IMR-90 (cell line): ENCODE measurements at regions not wholly inside any gene's neighbourhood (a gene's known extent, or its start where the extent isn't known, plus 50 kb on each side); places are given as distances from the start of the nearest gene placed in this dataset.

Source experiments
- ATAC-seq: fragments of 200-7000 bp; cut with Tn5 transposase; 2 replicates; pipeline ENCODE4 v1.9.1; 2020; ENCODE audit warnings: low read depth, mild to moderate bottlenecking, moderate library complexity
- BruUV-seq: library from RNA; stranded (reverse); fragments of 400-500 nt; replicated peaks from 2 replicates; lab custom pipeline; 2021; lab: Mats Ljungman, UMichigan
- CTCF ChIA-PET: fragments of 300-600 bp; formaldehyde crosslinking; extraction: SDS; loops from one replicate; lab custom pipeline; 2021; ENCODE audit warnings: antibody characterized with exemption; lab: Yijun Ruan, JAX
- POLR2A ChIA-PET: fragments of 300-600 bp; sonication (Branson Sonifier 250); formaldehyde crosslinking; loops from one replicate; lab custom pipeline; 2022; ENCODE audit warnings: antibody characterized with exemption; ENCODE audit not compliant: unreplicated experiment; lab: Charles Lee
- DNase-seq: peaks from one replicate; pipeline ENCODE4 v3.0.0; 2013
- H2AFZ ChIP-seq: replicated peaks from 2 replicates; pipeline ENCODE3; 2013; ENCODE audit warnings: low read length, mild to moderate bottlenecking; ENCODE audit not compliant: poor library complexity
- H2AK5ac ChIP-seq: 2 replicates; pipeline ENCODE4 v1.6.1; 2013; ENCODE audit warnings: low read depth, low read length, inconsistent platforms
- H2AK9ac ChIP-seq: replicated peaks from 2 replicates; pipeline ENCODE3; 2013; ENCODE audit warnings: mild to moderate bottlenecking, low read depth, low read length, moderate library complexity; ENCODE audit not compliant: poor library complexity
- H2BK120ac ChIP-seq: 2 replicates; pipeline ENCODE4 v1.6.1; 2013; ENCODE audit warnings: low read depth, low read length, inconsistent platforms
- H2BK15ac ChIP-seq: 3 replicates; pipeline ENCODE4 v1.6.1; 2013; ENCODE audit warnings: low read depth, low read length, inconsistent platforms
- H2BK20ac ChIP-seq: 2 replicates; pipeline ENCODE4 v1.6.1; 2013; ENCODE audit warnings: low read depth, mild to moderate bottlenecking, inconsistent platforms, low read length, moderate library complexity
- H2BK5ac ChIP-seq: 2 replicates; pipeline ENCODE4 v1.6.1; 2013; ENCODE audit warnings: mild to moderate bottlenecking, low read depth, low read length, inconsistent platforms; ENCODE audit not compliant: poor library complexity, severe bottlenecking
- H3K14ac ChIP-seq: replicated peaks from 2 replicates; pipeline ENCODE4 v1.6.1; 2013; ENCODE audit warnings: low read depth, low read length, inconsistent platforms
- H3K18ac ChIP-seq: 2 replicates; pipeline ENCODE4 v1.6.1; 2013; ENCODE audit warnings: low read depth, low read length, control low read depth
- H3K23ac ChIP-seq: 2 replicates; pipeline ENCODE4 v1.6.1; 2013; ENCODE audit warnings: low read depth, low read length, inconsistent platforms
- H3K27ac ChIP-seq: 2 replicates; pipeline ENCODE4 v1.5.1; 2013; ENCODE audit warnings: mild to moderate bottlenecking, control low read depth, low read length; ENCODE audit not compliant: insufficient read depth
- H3K27me3 ChIP-seq: 2 replicates; pipeline ENCODE4 v1.6.1; 2013; ENCODE audit warnings: low read length; ENCODE audit not compliant: control insufficient read depth, insufficient read depth
- H3K36me3 ChIP-seq: 2 replicates; pipeline ENCODE4 v1.6.1; 2013; ENCODE audit warnings: low read length, mixed read lengths; ENCODE audit not compliant: control insufficient read depth, insufficient read depth
- H3K4ac ChIP-seq: 2 replicates; pipeline ENCODE4 v1.6.1; 2013; ENCODE audit warnings: low read depth, low read length, inconsistent platforms
- H3K4me1 ChIP-seq: 2 replicates; pipeline ENCODE4 v1.6.1; 2013; ENCODE audit warnings: low read length, mixed read lengths; ENCODE audit not compliant: control insufficient read depth, insufficient read depth
- H3K4me2 ChIP-seq: 2 replicates; pipeline ENCODE4 v1.6.1; 2013; ENCODE audit warnings: low read depth, mild to moderate bottlenecking, control low read depth, low read length, moderate library complexity
- H3K4me3 ChIP-seq: 2 replicates; pipeline ENCODE4 v1.5.1; 2013; ENCODE audit warnings: low read depth, mild to moderate bottlenecking, control low read depth, low read length, moderate library complexity; ENCODE audit not compliant: insufficient read depth
- H3K56ac ChIP-seq: 2 replicates; pipeline ENCODE4 v1.6.1; 2013; ENCODE audit warnings: low read length, inconsistent platforms; ENCODE audit not compliant: insufficient read depth; ENCODE audit errors: extremely low read depth
- H3K79me1 ChIP-seq, 2 experiments: 2 replicates each; pipeline ENCODE4 v1.6.1; 2013; ENCODE audit warnings: low read length in 2 of 2, inconsistent platforms in 1 of 2, low read depth in 1 of 2
- H3K9ac ChIP-seq: 2 replicates; pipeline ENCODE4 v1.6.1; 2013; ENCODE audit warnings: low read depth, low read length, control low read depth
- H3K9me1 ChIP-seq: 2 replicates; pipeline ENCODE4 v1.6.1; 2013; ENCODE audit warnings: low read length, inconsistent platforms; ENCODE audit not compliant: insufficient read depth
- H3K9me3 ChIP-seq: 2 replicates; pipeline ENCODE4 v1.6.1; 2013; ENCODE audit warnings: low read length; ENCODE audit not compliant: control insufficient read depth, insufficient read depth
- H4K20me1 ChIP-seq: 2 replicates; pipeline ENCODE4 v1.6.1; 2013; ENCODE audit warnings: low read length, inconsistent platforms; ENCODE audit not compliant: insufficient read depth
- H4K5ac ChIP-seq: 2 replicates; pipeline ENCODE4 v1.6.1; 2013; ENCODE audit warnings: mild to moderate bottlenecking, low read depth, low read length, control low read depth
- H4K8ac ChIP-seq, 2 experiments: 2 replicates each; pipeline ENCODE4 v1.6.1; 2013; ENCODE audit warnings: low read depth in 2 of 2, low read length in 2 of 2, control low read depth in 1 of 2, inconsistent platforms in 1 of 2
- H4K91ac ChIP-seq: 2 replicates; pipeline ENCODE4 v1.6.1; 2013; ENCODE audit warnings: low read depth, low read length, inconsistent platforms; ENCODE audit not compliant: insufficient read depth
- CEBPB ChIP-seq: IDR thresholded peaks from 2 replicates; pipeline ENCODE4 v1.6.1; 2012; ENCODE audit warnings: low read depth, low read length, improper control_type of control experiment
- MAFK ChIP-seq: IDR thresholded peaks from 2 replicates; pipeline ENCODE4 v1.6.1; 2012; ENCODE audit warnings: low read depth, low read length, improper control_type of control experiment
- WGBS, 2 experiments: methylation state at CpG; one replicate each; pipeline versions ENCODE4 v1.1.5 to v1.1.7; 2013; ENCODE audit warnings: missing lambda C conversion rate in 2 of 2; ENCODE audit not compliant: insufficient read length in 1 of 2; ENCODE audit errors: extremely low coverage in 2 of 2; 5-methylcytosine and 5-hydroxymethylcytosine counted together
- dilution Hi-C: fragments of 300-500 bp; cut with HindIII; formaldehyde crosslinking; loops from one replicate; pipeline ENCODE4 v1.14.3; 2018; ENCODE audit warnings: low sequenced_read_pairs; ENCODE audit not compliant: unreplicated experiment
- in situ Hi-C: fragments of 300-500 bp; cut with MboI; formaldehyde crosslinking; loops from 3 replicates; pipeline ENCODE4 v1.14.3; 2019; ENCODE audit warnings: low sequenced_read_pairs, inconsistent platforms, mixed read lengths
- intact Hi-C: fragments of 100-400 bp; cut with micrococcal nuclease; formaldehyde crosslinking; loops from 2 replicates; pipeline ENCODE4 v1.10.0; 2022

DNA sequence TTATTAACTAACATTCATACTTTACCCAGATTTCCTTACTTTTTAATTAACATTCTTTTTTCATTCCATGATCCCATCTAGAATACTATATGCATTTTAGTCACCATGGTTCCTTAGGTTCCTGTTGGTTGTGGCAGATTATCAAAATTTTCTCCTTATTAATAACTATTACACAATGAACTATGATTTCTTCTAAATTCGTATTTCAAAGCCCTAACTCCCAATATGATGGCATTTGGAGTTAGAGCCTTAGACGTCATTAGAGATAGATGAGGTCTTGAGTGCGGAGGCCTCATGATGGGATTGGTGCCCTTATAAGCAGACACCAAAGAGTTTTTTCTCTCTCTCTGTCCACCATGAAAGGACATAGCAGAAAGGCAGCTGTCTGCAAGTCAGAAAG lies 485.4 kb downstream of the TLR4 start:
- no peak overlapping the region for H3K14ac ChIP-seq
- H2AFZ ChIP-seq, result no peak overlapping the region
- no peak overlapping the region for H3K4me3 ChIP-seq
- H3K36me3 ChIP-seq, result no peaks in the 10 kb centered on the region
- no peaks in the 10 kb centered on the region for H3K27me3 ChIP-seq
- H4K5ac ChIP-seq, result no peak overlapping the region
- no peaks in the 10 kb centered on the region for H3K9me1 ChIP-seq
- no peaks in the 10 kb centered on the region for H4K20me1 ChIP-seq
- no peak for TF ChIP-seq MAFK
- TF ChIP-seq CEBPB, result peak; percentile 77
- H2BK5ac ChIP-seq, result no peak overlapping the region
- H2BK120ac ChIP-seq, result no peak overlapping the region
- H3K18ac ChIP-seq, result no peak overlapping the region
- H3K9me3 ChIP-seq, result peaks cover 11% of the 10 kb centered on the region
- no peak overlapping the region for H4K8ac ChIP-seq
- no peak for ATAC-seq
- H3K56ac ChIP-seq, result no peak overlapping the region
- ChIA-PET POLR2A (no interaction called here), CTCF (no interaction called here)
- in situ Hi-C loops (no loop called here), intact Hi-C loops (no loop called here), dilution Hi-C loops (no loop called here)
- no peak overlapping the region for H3K23ac ChIP-seq
- no peaks in the 10 kb centered on the region for H3K4me1 ChIP-seq
- no peak for DNase-seq
- no peak overlapping the region for H3K27ac ChIP-seq
- no peak overlapping the region for H3K9ac ChIP-seq
- H3K79me1 ChIP-seq, result no peaks in the 10 kb centered on the region
- BruUV-seq, result no TSS peak
- no peak overlapping the region for H2AK9ac ChIP-seq
- H3K4ac ChIP-seq, result no peak overlapping the region
- H2AK5ac ChIP-seq, result no peak overlapping the region
- no peak overlapping the region for H2BK20ac ChIP-seq
- no peak overlapping the region for H2BK15ac ChIP-seq
- no peak overlapping the region for H4K91ac ChIP-seq
- no peak overlapping the region for H3K4me2 ChIP-seq
- no CpG with 5 or more reads among the region's 3 CpGs for WGBS, 2 experiments
